ENCODE measurements at regions not wholly inside any gene's neighbourhood (a gene's known extent, or its start where the extent isn't known, plus 50 kb on each side); places are given as distances from the start of the nearest gene placed in this dataset.

GRCh38 chr13:111394211-111394922 lies 73.9 kb downstream of the TEX29 start:
- ATAC-seq (no peak), DNase-seq (no peak)

GRCh38 chr13:111395511-111396393 lies 75.3 kb downstream of the TEX29 start:
- no peak for ATAC-seq
- DNase-seq: no peak

GRCh38 chr13:111396457-111396856 lies 76.0 kb downstream of the TEX29 start:
- ATAC-seq (no peak), DNase-seq (no peak)

GRCh38 chr13:111397202-111397880 lies 76.9 kb downstream of the TEX29 start:
- ATAC-seq (no peak), DNase-seq (no peak)

- no peak for ATAC-seq
- no peak for DNase-seq
Measured at GRCh38 chr13:111398196-111398595, 77.8 kb downstream of the TEX29 start.

- DNase-seq (no peak), ATAC-seq (no peak)
Measured at GRCh38 chr13:111398715-111399299, 78.4 kb downstream of the TEX29 start.

- DNase-seq (no peak), ATAC-seq (no peak)
Measured at GRCh38 chr13:111399334-111399733, 78.9 kb downstream of the TEX29 start.

- ATAC-seq: no peak
Measured at GRCh38 chr13:111399776-111400538, 79.5 kb downstream of the TEX29 start.

GRCh38 chr13:111401151-111401550 lies 80.7 kb downstream of the TEX29 start:
- ATAC-seq (no peak), DNase-seq (no peak)

More at GRCh38 chr13:111399776-111400538, 79.5 kb downstream of the TEX29 start:
- no peak for DNase-seq

GRCh38 chr13:111401755-111402154 lies 81.3 kb downstream of the TEX29 start:
- DNase-seq (no peak), ATAC-seq (no peak)

- ATAC-seq (no peak), DNase-seq (no peak)
Measured at GRCh38 chr13:111402441-111402840, 82.0 kb downstream of the TEX29 start.

- ATAC-seq: no peak
- no peak for DNase-seq
Measured at GRCh38 chr13:111403266-111403665, 82.8 kb downstream of the TEX29 start.

- no peak for ATAC-seq
- no peak for DNase-seq
Measured at GRCh38 chr13:111404746-111405145, 84.3 kb downstream of the TEX29 start.

GRCh38 chr13:111406636-111407035 lies 86.2 kb downstream of the TEX29 start:
- DNase-seq (no peak), ATAC-seq (no peak)

- no peak for ATAC-seq
- DNase-seq: no peak
Measured at GRCh38 chr13:111407381-111408131, 87.1 kb downstream of the TEX29 start.

GRCh38 chr13:111409413-111409812 lies 89.0 kb downstream of the TEX29 start:
- no peak for DNase-seq
- ATAC-seq: no peak

- ATAC-seq: no peak
- DNase-seq: no peak
Measured at GRCh38 chr13:111410232-111411021, 90.0 kb downstream of the TEX29 start.

- ATAC-seq (no peak), DNase-seq (no peak)
Measured at GRCh38 chr13:111411151-111411858, 90.9 kb downstream of the TEX29 start.

- ATAC-seq: no peak
- no peak for DNase-seq
Measured at GRCh38 chr13:111411919-111412650, 91.6 kb downstream of the TEX29 start.

Measured in stimulated activated naive CD8-positive, alpha-beta T cell treated with anti-CD3 and anti-CD28 coated beads, Interleukin-15, Interleukin-2, amounts not matched to agents 100 U/mL and 50 U/mL, for 24 hours (primary cell).